Dendritic cell treated with granulocyte-macrophage colony-stimulating factor and Interleukin-4, amounts not matched to agents 40 ng/mL and 50 ng/mL, for 4 days (primary cell): ENCODE measurements at regions not wholly inside any gene's neighbourhood (a gene's known extent, or its start where the extent isn't known, plus 50 kb on each side); places are given as distances from the start of the nearest gene placed in this dataset.

ENCODE experiments used
- H3K27ac Mint-ChIP-seq: one replicate; pipeline ENCODE4 v1.8.0; 2022; ENCODE audit warnings: mild to moderate bottlenecking, mixed read lengths
- H3K27me3 Mint-ChIP-seq: one replicate; pipeline ENCODE4 v1.8.0; 2022; ENCODE audit warnings: mild to moderate bottlenecking, mixed read lengths
- H3K36me3 Mint-ChIP-seq: one replicate; pipeline ENCODE4 v1.8.0; 2022; ENCODE audit warnings: low read depth, mixed read lengths
- H3K4me1 Mint-ChIP-seq: one replicate; pipeline ENCODE4 v1.8.0; 2022; ENCODE audit warnings: low read depth, mixed read lengths
- H3K4me3 Mint-ChIP-seq: one replicate; pipeline ENCODE4 v1.8.0; 2022; ENCODE audit warnings: mild to moderate bottlenecking, moderate library complexity, mixed read lengths
- H3K9me3 Mint-ChIP-seq: one replicate; pipeline ENCODE4 v1.8.0; 2022; ENCODE audit warnings: mixed read lengths
- intact Hi-C: fragments of 100-400 bp; cut with micrococcal nuclease; formaldehyde crosslinking; loops from one replicate; pipeline ENCODE4 v1.15.0; 2022

DNA sequence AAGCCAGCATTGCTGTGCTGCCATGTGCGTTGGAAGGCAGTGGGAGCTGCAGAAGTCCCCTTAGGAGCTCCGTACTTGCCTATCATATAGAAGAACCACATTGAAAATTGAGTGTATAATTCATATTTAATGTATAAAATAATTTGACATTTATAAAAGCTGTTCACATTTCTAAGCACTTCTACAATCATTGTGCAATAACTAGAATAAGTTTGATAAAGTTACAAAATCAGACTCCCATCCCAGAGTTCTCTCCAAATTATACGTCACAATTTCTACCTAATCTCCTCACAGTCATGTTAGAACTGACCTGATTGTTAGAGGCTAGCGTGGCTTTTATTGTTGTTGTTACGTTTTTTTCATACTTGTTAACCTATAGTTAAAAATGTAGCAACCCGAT, 123.5 kb upstream of the ZNF366 start:
- Mint-ChIP-seq H3K36me3 (no peaks in the 10 kb centered on the region), H3K9me3 (no peaks in the 10 kb centered on the region), H3K4me3 (no peak overlapping the region), H3K27me3 (peaks cover 3% of the 10 kb centered on the region), H3K27ac (no peak overlapping the region), H3K4me1 (peaks cover 5% of the 10 kb centered on the region)
- intact Hi-C loops, result no loop called here

DNA sequence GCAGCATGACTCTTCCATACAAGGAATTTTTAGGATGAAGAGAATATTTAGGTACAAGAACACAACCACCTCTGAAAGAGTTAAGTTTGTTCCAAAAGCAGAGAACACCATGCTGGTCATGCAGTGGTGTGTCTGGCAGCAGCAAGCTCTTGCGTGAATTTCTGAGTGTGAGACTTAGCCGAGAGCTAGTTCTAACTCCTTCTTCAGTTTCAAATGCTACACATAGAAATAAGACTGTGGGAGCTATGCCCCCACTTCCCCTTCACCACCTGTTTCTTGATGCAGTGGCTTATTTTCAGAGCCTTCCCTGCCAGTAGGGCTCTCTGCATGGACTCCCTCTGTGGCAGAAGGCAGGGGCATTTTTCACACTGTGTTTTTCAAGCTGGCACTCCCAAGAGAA, 122.9 kb upstream of the ZNF366 start:
- intact Hi-C loops, result no loop called here
- Mint-ChIP-seq H3K4me1 (peaks cover 5% of the 10 kb centered on the region), H3K27ac (no peak overlapping the region), H3K4me3 (no peak overlapping the region), H3K27me3 (peaks cover 4% of the 10 kb centered on the region), H3K36me3 (no peaks in the 10 kb centered on the region), H3K9me3 (no peaks in the 10 kb centered on the region)

DNA sequence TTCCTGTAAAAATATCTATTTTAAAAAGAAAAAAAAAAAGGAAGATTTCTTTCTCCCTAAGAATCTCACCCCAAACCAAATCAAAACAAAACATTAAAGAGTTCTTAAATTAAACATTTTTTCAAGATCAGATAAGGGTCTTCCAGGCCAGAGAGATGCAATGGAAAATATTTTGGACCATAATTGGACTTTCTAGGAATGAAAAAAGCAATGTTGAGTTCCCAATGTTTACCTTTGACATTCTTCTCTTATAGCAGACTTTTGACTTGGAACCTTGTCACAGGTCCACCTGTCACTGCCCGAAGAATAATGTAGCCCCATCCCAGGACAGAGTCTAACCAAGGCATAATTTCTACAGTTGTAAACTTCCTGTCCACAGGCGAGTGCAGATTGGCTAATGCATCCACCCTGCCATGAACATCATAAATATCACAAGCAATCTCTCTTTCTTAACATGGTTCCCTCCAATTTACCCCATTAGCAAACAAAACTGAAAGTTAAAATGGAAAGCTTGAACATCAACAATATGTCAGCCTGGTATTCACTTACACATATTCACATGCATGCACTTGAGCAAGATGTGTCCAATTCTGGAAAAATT, 121.7 kb upstream of the ZNF366 start:
- intact Hi-C loops, result no loop called here
- no peak overlapping the region for H3K4me3 Mint-ChIP-seq
- H3K4me1 Mint-ChIP-seq, result no peaks in the 10 kb centered on the region
- no peak overlapping the region for H3K27ac Mint-ChIP-seq
- H3K36me3 Mint-ChIP-seq, result no peaks in the 10 kb centered on the region
- H3K9me3 Mint-ChIP-seq, result no peaks in the 10 kb centered on the region
- H3K27me3 Mint-ChIP-seq, result peaks cover 8% of the 10 kb centered on the region

DNA sequence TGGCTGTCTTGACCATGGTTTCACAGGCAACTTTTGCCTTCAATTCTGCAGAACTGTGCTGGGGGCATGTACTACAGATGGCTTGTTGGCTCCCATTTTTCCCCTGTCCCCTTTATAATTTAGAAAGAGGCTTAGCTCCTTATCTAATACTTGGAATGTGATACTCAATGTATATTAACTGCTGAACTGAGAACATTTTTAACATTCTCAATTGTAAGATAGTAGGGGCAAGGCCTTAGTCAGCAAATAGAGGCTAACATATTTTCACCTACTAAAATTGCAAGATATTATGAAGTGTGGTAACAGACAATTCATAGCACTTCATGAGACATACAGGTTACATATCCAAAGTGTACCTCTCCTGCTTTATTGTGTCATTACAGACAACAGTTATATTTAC, 118.1 kb upstream of the ZNF366 start:
- H3K27ac Mint-ChIP-seq, result no peak overlapping the region
- H3K4me1 Mint-ChIP-seq, result no peaks in the 10 kb centered on the region
- H3K27me3 Mint-ChIP-seq, result peaks cover 8% of the 10 kb centered on the region
- intact Hi-C loops, result no loop called here
- H3K4me3 Mint-ChIP-seq, result no peak overlapping the region
- H3K9me3 Mint-ChIP-seq, result no peaks in the 10 kb centered on the region
- no peaks in the 10 kb centered on the region for H3K36me3 Mint-ChIP-seq

DNA sequence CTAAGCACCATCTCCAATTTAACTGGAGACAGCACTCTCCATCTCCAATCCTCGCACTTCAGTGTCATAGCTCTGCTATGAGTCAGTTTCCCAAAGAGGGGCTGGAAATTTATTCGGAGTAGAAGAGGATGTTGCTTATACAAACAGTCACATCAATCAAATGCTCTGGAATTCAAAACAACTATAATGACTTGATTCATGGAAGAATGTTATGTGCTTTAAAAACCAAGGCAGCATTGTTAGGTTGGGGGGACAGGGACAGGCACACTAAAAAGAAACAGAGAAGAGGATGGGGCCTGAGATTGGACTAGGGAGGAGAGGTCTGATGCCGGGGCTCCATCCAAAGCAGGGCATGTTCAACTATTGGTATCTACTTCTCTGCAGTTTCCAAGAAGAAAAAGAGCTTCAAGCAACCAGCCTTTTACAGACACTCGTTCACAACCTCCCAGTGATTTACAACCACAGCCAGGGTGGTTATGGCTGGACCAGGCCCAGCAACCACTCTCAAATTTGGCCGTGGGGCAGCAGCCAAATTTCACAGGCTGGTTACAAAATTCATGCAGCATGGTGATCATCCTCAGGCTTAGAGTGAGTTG, 117.5 kb upstream of the ZNF366 start:
- Mint-ChIP-seq H3K36me3 (no peaks in the 10 kb centered on the region), H3K9me3 (no peaks in the 10 kb centered on the region), H3K4me1 (no peaks in the 10 kb centered on the region), H3K27ac (no peak overlapping the region), H3K4me3 (no peak overlapping the region), H3K27me3 (peaks cover 8% of the 10 kb centered on the region)
- intact Hi-C loops, result no loop called here

DNA sequence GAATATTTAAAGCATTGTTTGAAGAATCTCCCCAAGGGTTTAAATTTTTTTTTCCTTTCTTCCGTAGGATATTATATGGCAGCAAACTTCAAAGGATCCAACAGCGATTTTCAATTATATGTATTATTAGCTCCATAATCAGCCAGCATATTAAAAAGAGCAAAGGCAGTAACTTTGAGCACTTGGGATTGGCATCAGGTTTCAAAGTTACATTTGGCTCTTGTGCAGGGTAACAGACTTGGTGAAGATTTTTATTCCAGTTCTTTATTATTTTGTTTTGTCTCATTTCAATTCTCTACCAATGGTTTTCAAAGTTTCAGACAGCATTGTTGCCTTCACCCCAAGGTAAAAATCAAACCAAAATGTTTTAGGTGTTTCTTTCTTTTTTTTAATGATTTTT, 116.7 kb upstream of the ZNF366 start:
- Mint-ChIP-seq H3K4me3 (no peak overlapping the region), H3K9me3 (no peaks in the 10 kb centered on the region), H3K4me1 (no peaks in the 10 kb centered on the region), H3K27ac (no peak overlapping the region), H3K36me3 (no peaks in the 10 kb centered on the region), H3K27me3 (peaks cover 8% of the 10 kb centered on the region)
- intact Hi-C loops, result no loop called here

DNA sequence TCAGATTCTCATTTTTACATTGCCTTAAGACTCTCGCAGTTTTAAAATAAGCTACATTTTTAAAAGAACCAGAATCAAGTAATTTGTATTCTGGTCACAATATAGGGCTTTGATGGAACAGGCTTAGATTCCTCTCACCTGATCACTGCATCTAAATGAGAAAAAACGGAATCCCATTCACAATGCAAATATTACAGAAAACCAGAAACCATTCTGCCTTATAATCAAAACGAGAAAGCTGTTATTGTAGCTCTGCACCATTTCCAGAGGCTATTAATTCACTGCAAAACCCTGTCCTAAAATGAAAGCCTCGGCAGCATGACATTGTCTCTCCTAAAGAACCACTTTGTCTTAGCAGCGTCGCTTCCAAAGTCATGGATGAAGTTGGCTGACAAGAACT, 116.1 kb upstream of the ZNF366 start:
- H3K9me3 Mint-ChIP-seq, result no peaks in the 10 kb centered on the region
- peaks cover 8% of the 10 kb centered on the region for H3K27me3 Mint-ChIP-seq
- H3K27ac Mint-ChIP-seq, result no peak overlapping the region
- intact Hi-C loops, result no loop called here
- H3K4me3 Mint-ChIP-seq, result no peak overlapping the region
- H3K4me1 Mint-ChIP-seq, result peaks cover 5% of the 10 kb centered on the region
- no peaks in the 10 kb centered on the region for H3K36me3 Mint-ChIP-seq

DNA sequence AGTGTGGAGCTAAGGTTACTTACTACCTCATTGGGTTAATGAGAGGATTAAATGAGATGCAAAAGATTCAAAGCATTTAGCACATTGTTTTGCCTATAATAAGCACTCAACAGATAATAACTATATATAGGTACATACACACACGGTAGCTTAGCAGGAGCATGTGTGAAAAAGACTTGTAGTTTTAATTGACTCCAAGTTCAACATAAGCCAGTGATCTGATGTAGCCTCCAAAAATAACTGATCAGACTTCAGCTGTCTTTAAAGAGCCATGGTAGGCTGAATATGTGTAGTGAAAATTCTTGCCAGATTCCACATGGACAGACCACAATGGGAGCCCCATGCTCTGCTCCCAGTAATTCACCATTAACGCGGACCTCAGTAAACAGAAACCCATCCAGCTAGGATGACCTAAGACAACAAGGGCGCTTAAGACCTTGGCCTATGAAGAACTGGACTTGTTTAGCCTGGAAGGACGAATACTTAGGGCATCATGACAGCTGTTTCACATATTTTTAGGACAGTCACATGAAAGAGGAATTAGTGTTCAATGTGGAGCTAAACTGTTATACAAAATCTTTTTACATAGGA, 115.1 kb upstream of the ZNF366 start:
- Mint-ChIP-seq H3K27me3 (peaks cover 8% of the 10 kb centered on the region), H3K36me3 (no peaks in the 10 kb centered on the region), H3K4me1 (peaks cover 5% of the 10 kb centered on the region), H3K27ac (no peak overlapping the region), H3K4me3 (no peak overlapping the region), H3K9me3 (no peaks in the 10 kb centered on the region)
- intact Hi-C loops, result no loop called here

DNA sequence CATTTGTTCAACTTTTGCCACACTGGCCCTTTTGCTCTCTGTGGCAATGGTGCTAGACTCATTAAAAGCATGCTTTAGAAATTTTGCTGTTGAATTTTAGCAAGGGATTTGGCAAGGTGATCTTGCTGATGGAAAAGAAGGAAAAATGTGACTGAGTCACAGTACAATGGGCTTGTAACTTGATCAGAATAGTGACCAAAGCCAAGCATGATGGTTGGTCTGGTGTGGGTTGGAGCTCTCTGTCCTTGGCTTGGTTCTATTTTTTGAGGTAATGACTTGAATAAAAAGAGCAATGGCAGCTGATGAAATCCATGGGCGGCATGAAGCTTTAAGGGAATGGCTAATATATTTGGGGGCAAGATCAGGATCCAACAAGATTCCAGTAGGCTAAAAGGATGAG, 114.4 kb upstream of the ZNF366 start:
- Mint-ChIP-seq H3K36me3 (no peaks in the 10 kb centered on the region), H3K4me1 (peaks cover 5% of the 10 kb centered on the region), H3K9me3 (no peaks in the 10 kb centered on the region), H3K27ac (no peak overlapping the region), H3K4me3 (no peak overlapping the region), H3K27me3 (peaks cover 4% of the 10 kb centered on the region)
- intact Hi-C loops, result no loop called here

DNA sequence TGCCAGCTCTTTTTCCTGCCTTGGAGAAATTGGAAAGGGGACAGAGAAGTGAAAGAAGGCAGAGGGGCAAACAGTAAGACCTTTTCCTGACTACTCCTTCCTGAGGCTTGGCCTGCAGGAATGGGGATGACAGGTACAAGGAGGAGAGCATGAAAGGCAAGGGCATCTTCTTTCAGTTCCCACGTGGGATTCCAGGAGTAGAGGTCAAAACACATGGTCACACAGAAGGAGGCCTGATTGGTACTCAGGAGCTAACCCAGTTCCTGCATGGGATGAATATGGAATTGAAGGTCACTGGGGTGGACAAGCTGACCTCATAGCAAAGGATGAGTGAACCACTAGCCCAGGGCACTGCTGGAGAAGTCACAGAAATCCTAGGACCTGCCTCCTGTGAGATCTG, 112.5 kb upstream of the ZNF366 start:
- Mint-ChIP-seq H3K4me1 (peaks cover 5% of the 10 kb centered on the region), H3K9me3 (no peaks in the 10 kb centered on the region), H3K27me3 (peaks cover under 1% of the 10 kb centered on the region), H3K36me3 (no peaks in the 10 kb centered on the region), H3K27ac (no peak overlapping the region), H3K4me3 (no peak overlapping the region)
- intact Hi-C loops, result loop anchor here (10.0 kb wide), 1 partner anchor 265 kb away; no protein-coding TSS in a partner anchor

DNA sequence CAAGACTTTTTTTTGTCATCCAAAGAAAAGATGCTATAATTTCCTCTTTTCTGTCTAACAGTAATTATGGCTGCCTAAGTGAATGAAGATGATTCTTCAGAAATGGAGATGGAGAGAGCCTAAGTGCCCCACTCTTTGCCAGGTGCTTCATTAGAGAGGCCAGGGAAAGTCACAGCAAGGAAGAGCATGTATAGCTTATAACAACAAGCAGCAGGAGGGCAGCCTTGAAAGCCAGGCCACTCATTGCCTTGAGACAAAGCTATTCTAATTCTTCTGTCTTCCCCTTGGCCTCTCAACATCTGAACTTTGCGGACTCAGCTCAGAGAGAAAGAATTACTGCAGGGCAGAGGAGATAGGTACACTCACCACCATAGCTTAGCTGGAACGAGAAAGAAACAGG, 112.0 kb upstream of the ZNF366 start:
- no peaks in the 10 kb centered on the region for H3K9me3 Mint-ChIP-seq
- H3K27me3 Mint-ChIP-seq, result no peaks in the 10 kb centered on the region
- H3K4me1 Mint-ChIP-seq, result peaks cover 5% of the 10 kb centered on the region
- H3K36me3 Mint-ChIP-seq, result no peaks in the 10 kb centered on the region
- intact Hi-C loops, result loop anchor here (10.0 kb wide), 1 partner anchor 264 kb away; no protein-coding TSS in a partner anchor
- no peak overlapping the region for H3K4me3 Mint-ChIP-seq
- no peak overlapping the region for H3K27ac Mint-ChIP-seq

DNA sequence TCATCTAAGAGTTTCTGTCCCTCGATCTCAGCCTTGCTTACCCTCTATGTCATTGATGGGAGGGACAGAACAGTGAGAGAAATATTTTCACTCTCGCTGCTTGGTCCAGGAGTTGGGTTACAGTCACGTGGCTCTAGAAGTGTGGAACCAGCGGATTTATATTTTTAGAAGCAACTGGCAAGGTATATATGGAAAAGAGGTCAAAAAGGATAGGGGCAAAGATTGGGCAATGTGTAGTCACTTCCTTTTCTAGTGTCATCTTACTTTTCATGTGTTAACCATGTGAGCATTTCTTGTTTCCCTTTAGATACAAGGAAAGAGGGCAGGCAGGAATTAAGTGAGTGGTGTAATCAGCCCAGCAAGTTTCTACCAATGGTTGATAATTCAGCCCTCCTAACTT, 111.5 kb upstream of the ZNF366 start:
- intact Hi-C loops, result loop anchor here (10.0 kb wide), 1 partner anchor 264 kb away; no protein-coding TSS in a partner anchor

DNA sequence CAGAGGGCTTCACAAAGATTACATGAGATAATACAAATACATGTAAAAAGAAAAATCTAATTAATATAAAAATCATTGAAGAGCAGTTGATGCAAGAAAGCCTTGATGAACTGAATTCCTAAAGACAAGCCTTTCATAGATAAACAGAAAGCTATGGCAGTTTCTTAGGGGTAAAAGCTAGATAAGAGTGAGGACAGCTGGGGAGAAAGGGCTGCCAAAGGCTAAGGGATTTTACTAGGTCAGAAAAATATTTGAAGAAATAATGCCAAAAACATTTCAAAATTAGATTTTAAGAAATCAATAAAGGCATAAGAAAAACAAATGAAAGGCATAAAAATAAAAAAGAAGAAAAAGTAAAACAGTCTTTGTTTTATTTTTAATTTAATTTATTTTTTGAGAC, 107.9 kb upstream of the ZNF366 start:
- H3K27me3 Mint-ChIP-seq, result peaks cover 8% of the 10 kb centered on the region

More for the DNA sequence above, 111.5 kb upstream of the ZNF366 start:
- no peaks in the 10 kb centered on the region for H3K27me3 Mint-ChIP-seq
- peaks cover 5% of the 10 kb centered on the region for H3K4me1 Mint-ChIP-seq
- H3K9me3 Mint-ChIP-seq, result no peaks in the 10 kb centered on the region
- no peak overlapping the region for H3K27ac Mint-ChIP-seq
- no peak overlapping the region for H3K4me3 Mint-ChIP-seq
- no peaks in the 10 kb centered on the region for H3K36me3 Mint-ChIP-seq

DNA sequence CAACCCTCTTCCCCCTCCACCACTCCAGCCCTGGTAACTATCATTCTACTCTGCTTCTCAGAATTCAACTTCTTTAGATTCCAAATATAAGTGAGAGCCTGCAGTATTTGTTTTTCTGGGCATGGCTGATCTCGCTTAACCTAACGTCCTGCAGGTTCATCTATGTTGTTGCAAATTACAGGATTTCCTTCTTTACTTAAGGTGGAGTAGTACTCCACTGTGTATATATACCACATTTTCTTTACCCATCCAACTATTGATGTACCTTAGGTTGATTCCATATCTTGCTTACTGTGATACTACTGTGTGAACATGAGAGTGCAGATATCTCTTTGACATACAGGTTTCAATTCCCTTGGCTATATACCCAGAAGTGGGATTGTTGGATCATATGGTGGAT, 106.3 kb upstream of the ZNF366 start:
- intact Hi-C loops, result loop anchor here (10.0 kb wide), 1 partner anchor 259 kb away; no protein-coding TSS in a partner anchor
- H3K9me3 Mint-ChIP-seq, result no peaks in the 10 kb centered on the region
- H3K4me1 Mint-ChIP-seq, result peaks cover 7% of the 10 kb centered on the region
- no peak overlapping the region for H3K27ac Mint-ChIP-seq
- no peaks in the 10 kb centered on the region for H3K36me3 Mint-ChIP-seq
- peaks cover 8% of the 10 kb centered on the region for H3K27me3 Mint-ChIP-seq
- H3K4me3 Mint-ChIP-seq, result no peak overlapping the region

More for the DNA sequence above, 107.9 kb upstream of the ZNF366 start:
- Mint-ChIP-seq H3K36me3 (no peaks in the 10 kb centered on the region), H3K4me1 (peaks cover 11% of the 10 kb centered on the region), H3K27ac (no peak overlapping the region), H3K4me3 (no peak overlapping the region), H3K9me3 (no peaks in the 10 kb centered on the region)
- intact Hi-C loops, result loop anchor here (10.0 kb wide), 1 partner anchor 260 kb away; no protein-coding TSS in a partner anchor
